Stimulated activated CD4-positive, alpha-beta T cell treated with anti-CD3 and anti-CD28 coated beads, Interleukin-15, amount 100 ng/mL, for 1 hour (primary cell): ENCODE measurements at regions not wholly inside any gene's neighbourhood (a gene's known extent, or its start where the extent isn't known, plus 50 kb on each side); places are given as distances from the start of the nearest gene placed in this dataset.

Experiments
- DNase-seq, 2 donors: peaks; one replicate each; pipeline ENCODE4 v3.0.0-alpha.2; 2020; ENCODE audit warnings: low read depth in 1 of 2, low spot score in 1 of 2

DNA sequence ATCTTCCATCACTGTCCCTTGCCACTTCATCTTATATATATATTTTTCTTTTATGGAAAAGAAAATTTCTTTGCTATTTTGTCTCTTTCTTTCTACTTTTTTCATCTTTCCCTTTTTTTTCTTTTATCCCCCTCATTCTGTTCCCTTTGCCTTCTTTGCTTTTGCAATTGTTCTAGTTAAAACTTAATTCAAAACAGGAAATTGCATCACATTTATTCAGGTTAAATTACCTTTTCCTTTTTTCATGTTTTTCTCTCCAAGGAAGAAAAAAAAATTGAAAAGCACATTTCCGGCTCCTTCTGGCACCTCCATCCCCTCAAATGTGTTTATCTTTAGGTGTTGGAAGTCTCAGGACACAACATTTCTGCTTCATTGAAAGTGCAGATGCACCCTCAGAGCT lies 176.9 kb downstream of the FGF1 start:
- DNase-seq: no peak

DNA sequence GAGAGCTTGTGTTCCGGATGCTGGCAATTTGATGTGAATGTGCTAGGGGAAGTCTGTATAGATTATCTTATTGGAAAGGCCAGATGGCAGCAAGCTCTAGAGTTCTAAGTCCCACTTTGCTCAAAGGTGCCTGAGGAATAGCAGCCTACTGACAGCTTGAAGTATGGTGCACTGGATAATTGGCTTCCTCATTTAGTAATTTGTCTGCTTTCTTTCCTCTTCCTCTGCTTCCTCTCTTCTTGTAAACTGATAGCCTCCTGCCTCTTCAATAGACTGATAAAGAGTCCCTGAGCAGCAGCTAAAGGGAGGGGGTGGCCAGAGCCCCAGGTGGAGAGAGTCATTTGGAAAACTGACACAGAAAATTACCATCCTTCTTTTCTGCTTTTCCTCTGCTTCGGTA lies 177.3 kb downstream of the FGF1 start:
- DNase-seq: no peak

DNA sequence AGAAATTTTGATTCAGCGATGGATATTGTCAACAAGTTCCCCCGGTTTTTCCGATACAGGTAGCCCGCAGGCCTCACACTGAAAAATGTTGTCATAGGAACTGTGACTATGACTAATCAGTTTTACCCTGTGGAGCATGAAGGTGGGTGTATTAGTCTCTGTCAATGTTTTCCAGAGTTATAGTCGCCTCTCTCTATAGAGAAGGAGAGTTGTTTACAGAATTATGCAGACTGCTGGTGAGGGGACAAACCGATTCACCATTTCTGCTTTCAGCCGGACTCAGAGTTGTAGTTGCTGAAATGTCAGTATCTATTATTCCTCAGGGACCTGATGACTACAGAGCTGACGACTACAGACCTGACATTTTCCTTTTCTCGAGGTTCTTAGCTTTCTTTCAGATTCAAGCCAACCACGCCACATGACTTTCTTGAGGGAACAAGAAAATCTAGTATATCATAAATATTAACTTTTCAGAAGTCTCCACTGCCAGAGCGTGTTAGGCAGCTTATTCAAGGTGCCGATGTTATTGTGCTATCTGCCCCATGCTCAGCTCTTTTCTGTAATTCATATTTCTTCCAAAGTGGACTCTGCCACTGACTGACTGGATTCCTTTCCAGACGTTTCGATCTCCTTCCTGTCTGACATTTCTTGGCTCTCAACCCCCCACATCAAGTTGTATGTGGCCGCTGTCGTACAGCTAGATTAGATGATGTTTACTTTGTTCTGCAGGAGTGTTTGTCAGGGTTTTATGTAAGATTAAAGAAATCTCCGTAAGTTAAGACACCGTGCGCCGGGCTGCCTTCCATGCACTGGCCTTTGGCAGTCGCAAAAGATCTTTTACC lies 178.1 kb downstream of the FGF1 start:
- DNase-seq: no peak

DNA sequence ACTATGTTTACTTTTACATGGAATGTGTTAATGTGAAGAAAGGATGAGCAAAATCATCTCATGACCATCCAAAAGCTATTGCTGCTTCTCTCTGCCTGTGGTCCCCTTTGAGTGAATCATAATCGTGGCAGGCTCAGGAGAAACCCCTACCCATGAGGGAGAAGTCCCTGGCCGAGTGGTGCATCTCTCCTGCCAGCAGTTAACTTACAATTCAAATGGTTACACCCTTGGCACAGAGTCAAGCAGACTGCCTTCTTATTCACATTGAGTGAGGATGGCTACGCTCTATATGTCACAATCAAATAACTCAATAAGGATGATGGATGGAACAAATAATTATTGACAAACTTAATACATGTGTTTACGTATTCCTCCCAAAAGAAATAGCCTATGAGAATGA lies 179.1 kb downstream of the FGF1 start:
- no peak for DNase-seq

DNA sequence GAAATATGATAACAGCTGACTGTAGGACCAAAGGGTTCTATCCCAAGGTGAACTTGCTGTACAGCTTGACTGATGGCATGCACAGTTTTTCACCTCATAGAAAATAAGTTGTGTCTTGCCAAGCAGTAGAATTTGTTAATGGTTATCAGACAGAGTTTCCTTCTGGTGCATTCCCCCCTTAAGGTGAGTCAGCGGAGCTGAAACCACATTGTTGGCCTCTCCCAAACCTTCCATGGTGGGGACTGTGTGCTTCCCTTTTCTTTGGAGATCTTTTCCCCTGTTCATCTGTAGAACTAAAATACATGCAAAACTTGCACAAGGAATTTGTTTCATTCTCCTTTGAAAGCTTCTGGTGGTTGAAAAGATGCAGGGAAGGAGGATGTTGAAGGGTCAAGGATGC lies 179.8 kb downstream of the FGF1 start:
- no peak for DNase-seq

DNA sequence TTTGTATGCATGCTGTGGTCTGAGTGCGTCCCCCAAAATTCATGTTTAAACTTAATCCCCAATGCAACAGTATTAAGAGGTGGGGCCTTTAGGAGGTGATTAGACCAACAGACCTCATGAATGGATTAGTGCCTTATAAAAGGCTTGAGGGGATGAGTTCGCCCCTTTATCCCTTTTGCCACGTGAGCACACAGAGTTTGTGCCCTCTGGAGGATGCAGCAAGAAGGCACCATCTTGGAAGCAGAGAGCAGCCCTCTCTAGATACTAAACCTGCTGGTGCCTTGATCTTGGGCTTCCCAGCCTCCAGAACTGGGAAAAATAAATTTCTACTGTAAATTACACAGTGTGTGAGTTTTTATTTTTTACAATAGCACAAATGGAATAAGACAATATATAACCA lies 177.1 kb upstream of the SPRY4 start:
- DNase-seq: no peak

DNA sequence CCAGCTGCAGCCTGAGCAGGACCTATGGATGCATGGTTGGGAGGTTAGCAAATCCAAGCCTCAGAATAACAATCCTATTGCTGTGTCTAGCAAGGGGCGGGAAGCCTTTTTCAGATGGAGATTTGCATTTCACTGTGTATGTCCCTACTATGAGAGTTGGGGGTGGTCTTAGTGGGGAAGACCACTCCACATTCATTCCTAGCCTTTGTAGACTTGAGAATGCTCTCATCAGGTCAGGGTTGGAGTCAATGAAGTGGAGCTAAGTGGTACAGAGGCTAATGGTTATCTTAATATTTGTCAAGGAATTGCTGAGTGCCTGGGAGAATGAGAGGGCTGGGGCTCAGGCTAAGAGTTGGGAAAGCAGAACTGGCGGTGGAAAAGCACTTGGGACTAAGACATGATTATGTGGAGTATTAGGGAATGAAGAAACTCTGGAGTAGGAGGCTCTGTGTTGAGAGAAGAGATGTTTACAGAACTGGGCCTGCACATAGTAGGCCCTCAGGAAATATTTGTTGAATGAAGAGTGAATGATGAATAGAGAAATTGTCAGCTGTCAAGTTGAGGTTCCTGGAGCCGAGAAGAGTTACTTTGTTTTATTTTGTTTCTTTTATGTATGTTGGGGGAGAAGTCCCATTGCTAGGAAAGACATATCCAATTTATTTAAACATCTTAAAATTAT lies 175.5 kb upstream of the SPRY4 start:
- no peak for DNase-seq

- DNase-seq: no peak
Observed at GRCh38 chr5:142499591-142500226, 174.9 kb upstream of the SPRY4 start.

DNA sequence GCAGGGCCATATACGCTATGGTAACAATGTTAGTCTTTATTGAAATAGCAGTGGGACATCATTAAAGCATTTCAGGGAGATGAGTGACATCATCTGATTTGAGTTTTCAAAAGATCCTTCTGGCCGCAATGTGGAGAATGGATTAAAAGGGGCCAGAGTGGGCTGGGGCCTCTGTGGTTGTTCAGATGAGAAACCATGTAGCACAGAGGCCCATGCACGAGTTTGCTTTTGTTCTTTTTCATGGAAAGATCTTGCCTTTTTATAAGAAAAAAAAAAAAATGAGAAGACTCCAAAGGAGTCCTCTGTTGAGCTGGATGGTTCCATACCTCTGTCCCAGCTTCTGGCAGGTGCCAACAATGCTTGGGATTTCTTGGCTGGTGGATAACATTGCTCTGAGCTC lies 173.5 kb upstream of the SPRY4 start:
- no peak for DNase-seq

DNA sequence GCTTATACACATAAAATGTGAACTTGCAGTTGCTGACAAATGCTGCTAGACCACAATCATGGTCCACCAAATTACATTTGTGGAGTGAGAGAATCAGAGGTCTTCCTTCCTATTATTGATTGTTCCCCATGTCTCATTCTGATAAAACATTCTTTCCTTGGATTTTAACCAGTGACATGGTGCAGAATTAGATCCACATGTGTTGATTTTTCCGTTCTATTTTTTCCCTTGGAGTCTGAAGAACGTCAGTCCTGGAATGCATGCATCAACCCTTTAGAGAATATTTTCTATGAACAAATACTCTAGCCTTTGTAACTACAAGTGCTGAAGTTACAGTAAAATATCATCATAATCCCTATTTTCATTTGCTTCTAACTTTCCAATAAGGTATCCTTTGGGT lies 170.7 kb upstream of the SPRY4 start:
- no peak for DNase-seq

GRCh38 chr5:142493875-142494518 lies 169.2 kb upstream of the SPRY4 start:
- no peak for DNase-seq

DNA sequence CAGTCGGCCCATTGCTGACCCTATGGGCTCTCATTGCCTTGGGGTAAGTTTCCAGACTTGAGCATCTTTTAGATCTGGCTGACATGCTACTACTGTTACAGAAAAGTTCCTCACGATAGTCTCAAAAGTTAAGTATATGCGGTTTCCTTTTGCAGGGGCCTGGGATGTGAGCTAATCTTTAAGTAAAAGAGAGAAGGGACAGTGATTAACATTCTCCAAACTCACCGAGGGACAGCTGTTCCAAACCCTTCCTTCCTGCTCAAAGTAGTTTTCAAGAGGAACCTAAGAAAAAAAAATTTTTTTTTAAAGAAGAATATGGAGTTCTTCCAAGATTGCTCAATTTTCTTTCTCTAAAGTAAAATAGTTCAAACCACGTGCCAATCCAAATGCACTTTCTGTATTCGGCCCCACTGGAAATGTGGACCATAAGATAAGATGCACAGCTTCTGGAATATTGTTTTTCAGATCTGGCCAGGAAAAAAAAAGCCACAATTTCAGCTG lies 168.0 kb upstream of the SPRY4 start:
- no peak for DNase-seq

GRCh38 chr5:142491679-142492078 lies 166.9 kb upstream of the SPRY4 start:
- no peak for DNase-seq

GRCh38 chr5:142491270-142491669 lies 166.4 kb upstream of the SPRY4 start:
- no peak for DNase-seq

DNA sequence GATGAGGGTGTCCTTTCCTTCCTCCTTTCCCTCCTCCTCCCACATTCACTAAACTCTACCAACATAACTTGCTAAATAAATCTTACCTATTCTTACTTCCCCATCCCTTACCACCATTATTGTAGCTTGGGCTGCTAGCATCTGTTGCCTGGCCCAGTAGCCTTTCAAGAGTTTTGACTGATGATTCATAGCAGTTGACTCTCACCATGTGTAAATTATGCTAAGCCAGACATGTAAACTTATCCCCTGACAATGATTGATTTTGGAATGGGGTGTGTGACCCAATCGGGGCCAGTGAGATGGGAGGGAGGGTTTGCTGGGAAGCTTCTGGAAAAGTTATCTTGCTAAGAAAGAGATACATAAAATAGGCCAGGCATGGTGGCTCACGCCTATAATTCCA lies 161.8 kb upstream of the SPRY4 start:
- DNase-seq: no peak

DNA sequence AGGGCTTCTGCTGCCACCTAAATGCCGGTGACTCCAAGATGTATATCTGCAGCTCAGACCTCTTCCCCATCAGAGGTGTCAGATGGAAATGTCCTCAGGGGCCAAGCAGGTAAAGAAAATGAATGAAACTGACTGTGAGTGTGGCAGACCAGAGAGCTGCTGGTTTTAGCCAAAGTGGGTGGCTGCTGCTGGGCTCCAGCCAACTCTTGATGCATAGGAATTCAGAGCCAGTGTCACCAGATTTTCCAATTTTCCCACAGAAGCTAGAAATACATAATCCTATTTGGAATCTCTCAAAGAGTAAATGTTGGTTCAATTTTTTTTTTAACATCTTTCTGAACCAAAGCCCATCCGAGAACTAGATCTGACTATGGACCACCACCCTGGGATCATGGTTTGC lies 161.2 kb upstream of the SPRY4 start:
- no peak for DNase-seq

- no peak for DNase-seq
Observed at GRCh38 chr5:142484821-142485387, 160.1 kb upstream of the SPRY4 start.

GRCh38 chr5:142482207-142482606 lies 157.4 kb upstream of the SPRY4 start:
- DNase-seq: no peak

DNA sequence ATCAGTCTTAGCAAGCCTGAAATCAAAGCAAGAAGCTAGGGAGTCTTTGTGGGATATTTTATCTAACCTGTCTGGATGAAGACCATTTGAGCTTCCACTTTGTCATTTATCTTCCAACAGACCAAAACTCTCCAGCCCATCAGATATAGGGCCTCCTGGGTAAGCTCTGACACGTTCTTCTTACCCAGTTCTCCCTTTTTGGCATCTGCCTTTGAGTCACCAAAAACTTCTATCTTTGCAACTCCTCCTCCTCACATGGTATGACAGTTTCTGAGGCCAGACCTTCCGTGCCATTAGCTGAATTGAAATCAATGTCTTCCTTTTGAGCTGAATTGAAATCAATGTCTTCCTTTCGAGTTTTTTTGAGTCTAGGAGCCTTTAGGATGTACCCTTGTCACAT lies 156.6 kb upstream of the SPRY4 start:
- DNase-seq: no peak

GRCh38 chr5:142479854-142480519 lies 155.2 kb upstream of the SPRY4 start:
- DNase-seq: no peak

DNA sequence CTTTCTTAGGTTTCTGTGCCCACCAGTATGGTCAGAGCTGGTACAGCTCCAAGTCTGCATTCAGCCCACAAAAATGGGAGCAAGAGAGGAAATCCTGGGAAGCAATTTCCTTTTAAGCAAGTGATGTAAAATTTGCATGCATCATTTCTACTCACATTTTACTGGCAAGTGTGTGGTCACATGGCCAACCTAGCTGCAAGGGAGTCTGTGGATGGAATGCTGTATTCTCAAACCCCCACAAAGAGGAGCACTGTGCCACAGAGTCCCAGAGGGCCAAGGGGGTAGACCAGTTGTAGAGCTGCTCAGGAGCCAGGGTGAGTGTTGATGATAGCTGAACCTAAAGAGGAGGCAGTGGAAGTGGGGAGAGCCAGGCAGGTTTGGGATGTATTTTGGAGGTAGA lies 154.3 kb upstream of the SPRY4 start:
- DNase-seq: no peak
